ENCODE measurements at regions not wholly inside any gene's neighbourhood (a gene's known extent, or its start where the extent isn't known, plus 50 kb on each side); places are given as distances from the start of the nearest gene placed in this dataset.

GRCh38 chr2:126399001-126399400, 257.0 kb upstream of the GYPC start:
- peaks cover 18% of the 10 kb centered on the region for H3K36me3 Mint-ChIP-seq (ENCODE audit: low read depth)
- DNase-seq: no peak
- no peaks in the 10 kb centered on the region for H3K4me1 Mint-ChIP-seq
- H3K4me3 Mint-ChIP-seq: no peak overlapping the region
- peaks cover 45% of the 10 kb centered on the region for H3K9me3 Mint-ChIP-seq
- H3K27ac Mint-ChIP-seq: no peak overlapping the region
- H3K27me3 Mint-ChIP-seq (ENCODE audit: low read depth, poor library complexity): no peaks in the 10 kb centered on the region
- TF ChIP-seq CTCF (IDR thresholded peaks at IDR 0.05): no peak

GRCh38 chr2:126403039-126403628, 252.8 kb upstream of the GYPC start:
- no peak for TF ChIP-seq CTCF (IDR thresholded peaks at IDR 0.05)
- no peak for DNase-seq
- H3K27me3 Mint-ChIP-seq (ENCODE audit: low read depth, poor library complexity): peaks cover 9% of the 10 kb centered on the region
- peaks cover 12% of the 10 kb centered on the region for H3K9me3 Mint-ChIP-seq
- H3K36me3 Mint-ChIP-seq (ENCODE audit: low read depth): peaks cover 8% of the 10 kb centered on the region
- H3K4me1 Mint-ChIP-seq: no peaks in the 10 kb centered on the region
- H3K4me3 Mint-ChIP-seq: no peak overlapping the region
- peak overlapping the region; percentile 57 for H3K27ac Mint-ChIP-seq

GRCh38 chr2:126406267-126406666, 249.7 kb upstream of the GYPC start:
- no peak overlapping the region for H3K27ac Mint-ChIP-seq
- no peak for DNase-seq
- H3K36me3 Mint-ChIP-seq (ENCODE audit: low read depth): no peaks in the 10 kb centered on the region
- H3K4me3 Mint-ChIP-seq: no peak overlapping the region
- H3K9me3 Mint-ChIP-seq: peaks cover 3% of the 10 kb centered on the region
- H3K4me1 Mint-ChIP-seq: no peaks in the 10 kb centered on the region
- no peak for TF ChIP-seq CTCF (IDR thresholded peaks at IDR 0.05)
- peaks cover 19% of the 10 kb centered on the region for H3K27me3 Mint-ChIP-seq (ENCODE audit: low read depth, poor library complexity)

GRCh38 chr2:126408671-126409070, 247.3 kb upstream of the GYPC start:
- TF ChIP-seq CTCF (IDR thresholded peaks at IDR 0.05): no peak
- no peaks in the 10 kb centered on the region for H3K4me1 Mint-ChIP-seq
- peaks cover under 1% of the 10 kb centered on the region for H3K9me3 Mint-ChIP-seq
- H3K4me3 Mint-ChIP-seq: no peak overlapping the region
- H3K27ac Mint-ChIP-seq: no peak overlapping the region
- no peak for DNase-seq
- peaks cover 19% of the 10 kb centered on the region for H3K27me3 Mint-ChIP-seq (ENCODE audit: low read depth, poor library complexity)
- H3K36me3 Mint-ChIP-seq (ENCODE audit: low read depth): no peaks in the 10 kb centered on the region

GRCh38 chr2:126409850-126410249, 246.1 kb upstream of the GYPC start:
- H3K4me1 Mint-ChIP-seq: no peaks in the 10 kb centered on the region
- no peaks in the 10 kb centered on the region for H3K36me3 Mint-ChIP-seq (ENCODE audit: low read depth)
- no peak overlapping the region for H3K4me3 Mint-ChIP-seq
- no peak for DNase-seq
- no peak for TF ChIP-seq CTCF (IDR thresholded peaks at IDR 0.05)
- no peak overlapping the region for H3K27ac Mint-ChIP-seq
- peaks cover 19% of the 10 kb centered on the region for H3K27me3 Mint-ChIP-seq (ENCODE audit: low read depth, poor library complexity)
- no peaks in the 10 kb centered on the region for H3K9me3 Mint-ChIP-seq

GRCh38 chr2:126413079-126413478, 242.9 kb upstream of the GYPC start:
- peaks cover 19% of the 10 kb centered on the region for H3K9me3 Mint-ChIP-seq
- H3K36me3 Mint-ChIP-seq (ENCODE audit: low read depth): no peaks in the 10 kb centered on the region
- no peak overlapping the region for H3K4me3 Mint-ChIP-seq
- DNase-seq: no peak
- no peak for TF ChIP-seq CTCF (IDR thresholded peaks at IDR 0.05)
- H3K27me3 Mint-ChIP-seq (ENCODE audit: low read depth, poor library complexity): peaks cover 11% of the 10 kb centered on the region
- H3K4me1 Mint-ChIP-seq: no peaks in the 10 kb centered on the region
- H3K27ac Mint-ChIP-seq: no peak overlapping the region

All from nephron progenitor cell (in vitro differentiated cells).